ENCODE measurements at regions not wholly inside any gene's neighbourhood (a gene's known extent, or its start where the extent isn't known, plus 50 kb on each side); places are given as distances from the start of the nearest gene placed in this dataset.

- no peak for DNase-seq
These were observed 199.3 kb upstream of the CA10 start for GRCh38 chr17:52357854-52358253.

DNA sequence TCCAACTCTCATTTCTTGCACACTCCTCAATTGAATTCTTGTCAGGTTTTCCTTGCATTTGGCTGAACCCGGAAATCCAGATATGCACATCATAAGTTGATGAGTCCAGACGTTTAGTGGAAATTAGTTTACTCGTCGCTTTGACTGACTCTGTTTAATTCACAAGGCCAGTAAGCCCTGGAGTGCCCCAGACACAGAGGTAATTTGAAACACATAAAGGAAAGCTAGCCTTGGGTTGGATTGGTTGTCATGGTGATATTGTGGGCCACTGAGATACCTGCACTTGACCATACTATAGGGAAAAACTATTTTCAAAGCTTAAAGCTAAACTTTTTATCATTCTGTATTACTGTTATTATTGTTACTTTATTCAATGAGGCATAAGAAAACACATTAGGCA lies 178.3 kb upstream of the CA10 start:
- no peak for DNase-seq

DNA sequence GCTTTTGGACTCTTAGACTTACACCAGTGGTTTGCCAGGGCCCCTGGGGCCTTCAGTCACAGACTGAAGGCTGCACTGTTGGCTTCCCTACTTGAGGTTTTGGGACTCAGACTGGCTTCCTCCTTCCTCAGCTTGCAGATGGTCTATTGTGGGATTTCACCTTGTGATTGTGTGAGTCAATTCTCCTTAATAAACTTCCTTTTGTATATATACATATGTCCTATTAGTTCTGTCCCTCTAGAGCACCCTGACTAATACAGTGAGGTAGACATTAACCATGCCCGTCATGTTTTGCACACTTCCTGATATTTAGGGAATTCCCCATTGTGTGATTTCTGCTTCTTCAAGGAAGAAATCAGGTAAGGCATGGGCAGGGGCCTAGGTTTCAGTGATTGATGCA lies 147.8 kb upstream of the CA10 start:
- DNase-seq, result no peak

DNA sequence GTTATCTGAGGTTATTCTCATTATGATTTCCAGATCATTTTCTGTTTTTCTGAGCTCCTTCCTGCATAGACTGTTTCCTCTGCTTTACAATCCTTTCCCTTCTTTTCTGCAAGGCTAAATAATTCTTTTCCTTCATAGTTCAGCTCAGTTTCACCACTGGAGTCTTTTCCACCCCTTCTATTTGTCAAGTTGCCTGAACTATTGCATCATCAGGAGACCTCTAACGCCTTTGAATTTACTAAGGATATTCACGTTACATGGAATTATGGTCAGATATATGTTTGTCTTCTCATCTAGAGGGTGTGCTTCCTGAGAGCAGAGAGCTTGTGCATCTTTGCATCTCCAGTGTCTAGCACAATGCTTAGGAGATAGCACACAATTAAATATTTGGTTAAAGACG lies 140.4 kb upstream of the CA10 start:
- DNase-seq, result no peak

DNA sequence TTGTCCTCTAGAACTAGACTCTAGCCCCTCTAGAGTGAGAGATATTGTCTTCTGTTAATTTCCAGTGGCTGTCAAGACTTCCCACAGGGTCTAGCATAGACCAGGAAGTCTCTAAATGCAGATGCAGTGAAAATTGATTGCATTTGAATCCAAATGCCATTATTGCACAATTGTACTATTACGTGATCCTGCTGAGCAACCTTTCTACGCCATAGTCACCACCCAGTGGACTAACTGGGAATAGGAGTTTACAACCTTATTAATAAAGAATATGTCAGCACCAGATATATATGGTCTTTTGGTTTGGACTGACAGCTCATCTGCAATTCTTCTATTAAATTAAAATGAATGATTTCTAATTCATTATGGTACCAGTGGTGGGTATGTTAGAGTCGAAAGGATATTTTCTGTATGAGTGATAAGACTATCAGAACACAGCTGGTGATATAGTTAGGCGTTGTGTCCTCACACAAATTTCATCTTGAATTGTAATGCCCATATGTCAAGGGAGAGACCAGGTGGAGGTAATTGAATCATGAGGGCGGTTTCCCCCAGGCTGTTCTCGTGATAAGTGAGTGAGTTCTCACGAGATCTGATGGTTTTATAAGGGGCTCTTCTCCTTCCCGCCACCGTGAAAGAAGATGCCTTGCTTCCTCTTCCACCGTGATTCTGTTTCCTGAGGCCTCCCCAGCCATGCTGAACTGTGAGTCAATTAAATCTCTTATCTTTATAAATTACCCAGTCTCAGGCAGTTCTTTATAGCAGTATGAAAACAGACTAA lies 138.9 kb upstream of the CA10 start:
- peak; percentile 37 for DNase-seq

DNA sequence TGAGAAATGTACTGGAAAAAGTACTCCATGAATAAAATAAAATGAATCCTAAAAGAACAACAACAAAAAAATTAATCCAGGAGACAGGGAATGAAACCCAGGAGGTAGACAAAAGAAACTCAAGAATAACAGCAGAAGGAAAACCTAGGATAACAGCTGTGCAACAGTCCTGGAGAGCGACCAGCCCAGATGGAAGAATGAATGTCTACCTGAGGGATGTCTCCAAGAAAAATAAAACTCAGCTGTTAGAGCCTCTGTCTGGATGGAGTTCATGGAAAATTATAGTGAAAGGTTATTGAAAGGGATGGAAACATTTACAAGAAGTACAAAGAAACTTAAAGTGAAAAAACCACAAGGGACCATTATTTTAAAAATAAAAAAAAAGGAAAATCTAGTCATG lies 135.8 kb upstream of the CA10 start:
- DNase-seq, result no peak

GRCh38 chr17:52287611-52288010 lies 129.1 kb upstream of the CA10 start:
- no peak for DNase-seq

- no peak for DNase-seq
These were observed 125.4 kb upstream of the CA10 start for GRCh38 chr17:52283872-52284271.

DNA sequence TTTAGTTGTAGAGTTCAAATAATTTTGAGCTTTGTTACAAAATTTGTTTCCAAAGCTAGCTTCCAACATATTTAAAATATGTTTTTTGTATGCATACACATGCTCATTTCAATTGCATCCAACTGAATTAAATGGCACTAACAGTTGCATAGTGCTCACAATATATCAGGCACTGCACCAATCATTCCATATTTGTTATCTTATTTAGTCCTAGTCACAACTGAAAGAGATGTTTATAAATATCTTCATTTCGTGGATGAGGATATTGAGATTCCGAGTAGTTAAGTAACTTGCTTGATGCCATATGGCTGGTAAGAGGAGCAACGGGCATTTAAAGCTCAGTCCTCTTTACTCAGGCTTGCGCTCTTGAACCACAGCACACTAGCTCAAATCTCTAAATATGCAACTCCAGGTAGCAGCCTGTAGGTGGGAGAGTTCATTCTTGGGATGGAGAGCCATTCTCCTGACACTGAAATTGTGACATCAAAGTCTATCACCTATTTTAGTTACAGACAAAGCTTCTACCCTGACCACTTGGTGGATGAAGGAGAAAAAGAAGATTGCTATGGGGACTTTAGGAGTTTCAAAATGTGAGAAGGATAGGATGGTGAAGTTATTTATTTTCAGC lies 118.0 kb upstream of the CA10 start:
- no peak for DNase-seq

DNA sequence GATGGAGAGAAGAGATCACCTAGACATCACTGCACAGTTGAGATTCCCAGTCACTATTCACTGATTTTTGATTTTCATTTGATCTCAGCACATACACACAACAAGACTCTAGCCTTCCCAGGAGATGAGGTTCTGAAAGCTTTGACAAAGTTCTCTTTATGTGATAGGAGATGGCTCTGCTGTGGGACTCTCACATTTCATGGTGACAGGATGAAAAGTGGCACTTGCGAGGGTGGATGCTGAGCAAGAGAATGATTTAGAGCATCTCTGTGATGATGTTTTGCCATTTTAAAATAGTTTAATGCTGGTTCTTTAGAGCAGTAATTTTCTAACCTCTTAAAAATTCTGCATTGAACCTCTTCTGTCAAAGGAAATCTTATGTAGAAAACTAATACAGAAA lies 113.3 kb upstream of the CA10 start:
- DNase-seq, result no peak

DNA sequence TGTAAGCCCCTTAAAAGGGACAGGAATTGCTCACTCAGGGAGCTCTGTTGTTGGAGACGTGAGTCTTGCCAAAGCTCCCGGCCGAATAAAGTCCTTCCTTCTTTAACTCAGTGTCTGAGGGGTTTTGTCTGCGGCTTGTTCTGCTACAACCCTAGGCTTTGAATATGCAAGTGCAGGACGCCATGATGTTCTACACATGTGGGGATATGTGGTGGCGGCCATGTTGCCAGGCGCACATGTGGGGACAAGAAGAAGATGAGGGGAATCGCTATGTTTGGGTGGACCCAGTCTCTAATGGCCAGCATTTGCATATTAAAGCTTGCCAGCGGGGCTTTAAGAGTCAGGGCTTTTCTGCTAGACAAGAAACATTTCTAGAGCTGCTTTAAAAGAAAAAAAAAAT lies 96.8 kb upstream of the CA10 start:
- no peak for DNase-seq

DNA sequence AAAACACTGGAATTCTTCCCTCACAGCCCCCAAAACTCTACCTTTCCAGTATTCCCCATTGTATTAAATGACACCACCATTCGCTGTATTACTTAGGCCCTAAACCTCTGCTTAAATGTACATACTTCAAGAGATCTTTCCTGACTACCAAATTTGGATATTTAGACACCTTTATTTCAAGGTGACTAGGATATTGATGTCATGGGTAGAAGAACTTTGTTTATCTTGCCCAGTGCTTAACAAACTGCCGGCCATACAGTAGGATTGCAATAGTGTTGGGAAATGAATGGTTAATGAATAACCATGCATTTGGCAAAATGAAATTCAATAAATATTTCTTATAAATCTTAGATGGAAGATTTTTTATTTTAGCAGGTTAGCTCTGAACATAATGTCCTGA lies 86.2 kb upstream of the CA10 start:
- no peak for DNase-seq

DNA sequence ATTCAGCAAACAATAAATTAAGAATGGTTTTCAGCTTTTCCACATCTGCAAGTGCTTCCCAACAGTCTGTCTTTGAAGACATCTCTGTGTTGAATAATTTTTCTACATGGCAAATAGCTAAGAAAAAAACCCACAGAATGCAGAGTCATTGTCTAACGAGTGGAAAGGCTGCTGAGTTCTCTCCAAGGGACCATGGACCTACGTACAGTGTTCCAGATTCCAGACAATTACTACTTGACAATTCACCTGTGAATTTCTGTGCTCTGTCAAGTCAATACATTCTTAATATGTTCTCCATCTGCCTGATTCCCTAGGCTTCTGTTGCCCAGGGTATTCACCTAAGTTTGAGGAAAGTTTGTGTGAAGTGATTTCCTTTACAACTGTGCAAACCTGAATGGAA lies 83.8 kb upstream of the CA10 start:
- no peak for DNase-seq

DNA sequence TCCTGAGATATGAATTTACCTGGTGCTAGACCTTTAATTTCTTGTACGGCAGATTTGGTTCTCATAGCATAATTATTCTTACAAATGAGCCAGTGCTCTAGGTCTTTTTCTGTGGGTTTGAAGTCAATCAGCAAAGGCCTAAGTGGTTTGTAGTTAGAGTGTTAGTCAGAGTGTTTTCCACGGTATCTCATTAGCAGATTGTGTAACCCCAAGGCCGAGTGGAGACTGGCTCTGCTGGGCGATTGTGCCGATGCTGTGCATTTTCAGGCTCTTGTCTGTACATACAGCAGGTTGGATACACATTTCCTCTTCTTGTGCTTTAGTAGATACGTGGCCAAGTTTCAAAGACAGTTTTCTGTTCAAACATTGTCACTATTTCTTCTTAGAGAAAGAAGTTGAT lies 78.6 kb upstream of the CA10 start:
- peak; percentile 7 for DNase-seq

DNA sequence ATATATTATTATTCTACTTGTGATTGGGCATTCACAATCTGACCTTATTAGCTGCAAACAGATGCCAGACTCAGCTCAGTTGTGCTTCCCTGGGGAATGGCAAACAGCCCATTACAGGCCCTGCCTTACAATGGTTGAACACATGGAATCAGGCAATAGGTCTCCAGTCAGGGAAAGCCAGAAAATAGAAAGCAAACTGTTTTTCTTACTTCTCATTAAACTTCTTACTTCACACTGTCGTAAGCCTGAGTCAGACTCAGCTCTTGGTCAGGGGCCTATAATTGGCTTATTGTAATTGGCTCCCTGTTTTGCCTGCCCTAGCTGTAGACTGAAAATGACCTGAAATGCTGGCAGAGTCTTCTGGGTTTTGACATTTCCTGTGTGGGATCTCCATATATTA lies 77.0 kb upstream of the CA10 start:
- DNase-seq, result no peak

DNA sequence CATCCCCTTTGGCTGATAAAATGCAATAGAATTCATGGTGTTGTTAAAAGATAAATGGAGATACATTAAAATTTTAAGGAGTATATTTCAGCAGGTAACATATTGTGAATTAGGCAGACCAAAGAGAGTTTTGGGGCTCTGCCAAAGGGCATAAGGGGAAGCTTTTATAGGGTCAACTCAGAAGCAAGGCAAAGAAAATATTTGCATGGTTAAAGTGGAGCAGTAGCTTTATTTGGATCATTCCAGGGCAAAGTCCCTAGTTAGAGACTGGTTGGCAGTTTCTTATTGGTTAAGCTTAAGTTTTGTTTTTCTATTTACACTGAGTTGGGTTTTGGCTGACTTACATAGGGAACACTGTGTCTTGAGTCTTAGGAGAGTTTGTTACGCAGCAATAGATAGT lies 75.1 kb upstream of the CA10 start:
- no peak for DNase-seq

DNA sequence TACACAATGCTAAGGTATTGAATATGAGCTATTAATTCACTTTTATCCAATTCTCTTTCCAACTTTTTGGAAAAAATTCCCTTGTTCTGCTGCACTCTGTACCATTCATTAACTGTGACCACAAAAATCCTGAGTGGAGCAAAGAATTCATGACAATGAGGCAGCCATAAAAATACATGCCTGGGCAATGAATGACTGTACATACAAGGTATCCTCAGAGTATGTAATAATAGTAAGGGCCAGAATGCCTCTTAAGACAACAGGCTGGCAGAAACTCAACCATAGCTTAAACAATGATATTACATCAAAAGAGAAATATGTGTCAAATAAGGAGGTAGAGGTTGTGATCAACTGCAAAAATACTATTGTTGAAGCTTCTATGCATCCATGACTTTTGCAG lies 74.7 kb upstream of the CA10 start:
- DNase-seq, result no peak

DNA sequence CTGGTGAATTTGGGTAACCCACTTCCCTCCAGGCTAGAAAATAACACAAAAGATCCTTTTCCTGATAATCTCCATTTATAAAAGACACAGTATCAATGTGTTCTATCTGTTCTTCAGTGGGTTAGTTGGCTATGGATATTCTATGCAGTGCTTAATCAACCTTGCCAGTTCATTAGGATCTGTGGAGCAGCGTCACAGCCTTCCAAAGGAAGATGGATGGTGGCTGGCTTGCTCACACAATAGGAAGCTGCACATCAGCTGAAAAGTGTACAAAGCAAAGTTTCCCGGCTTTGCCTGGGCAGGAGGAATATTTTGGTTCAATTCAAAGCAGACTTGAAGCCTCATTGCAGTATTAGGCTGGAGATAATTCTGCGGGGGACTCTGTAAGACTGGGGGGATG lies 70.3 kb upstream of the CA10 start:
- DNase-seq, result no peak

DNA sequence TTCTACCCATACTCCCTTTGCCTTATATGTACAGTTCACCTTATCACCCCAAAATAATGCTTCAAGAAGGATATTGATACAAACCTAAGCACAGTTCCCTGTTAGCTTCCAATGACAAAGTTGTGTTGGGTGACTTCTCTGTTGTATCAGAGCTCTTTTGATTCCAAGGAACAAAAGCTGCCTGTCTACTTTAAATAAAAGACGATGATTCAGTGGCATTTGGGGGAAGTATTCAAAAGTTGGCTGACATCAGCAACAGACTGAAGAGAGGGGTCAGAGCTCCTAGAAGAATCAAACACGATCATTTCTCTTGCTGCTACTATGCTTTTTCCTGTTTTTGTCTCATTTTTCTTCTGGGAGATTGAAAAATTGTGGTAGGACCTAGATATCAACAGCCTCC lies 69.4 kb upstream of the CA10 start:
- DNase-seq, result no peak

GRCh38 chr17:52213451-52213850 lies 54.9 kb upstream of the CA10 start:
- no peak for DNase-seq

DNA sequence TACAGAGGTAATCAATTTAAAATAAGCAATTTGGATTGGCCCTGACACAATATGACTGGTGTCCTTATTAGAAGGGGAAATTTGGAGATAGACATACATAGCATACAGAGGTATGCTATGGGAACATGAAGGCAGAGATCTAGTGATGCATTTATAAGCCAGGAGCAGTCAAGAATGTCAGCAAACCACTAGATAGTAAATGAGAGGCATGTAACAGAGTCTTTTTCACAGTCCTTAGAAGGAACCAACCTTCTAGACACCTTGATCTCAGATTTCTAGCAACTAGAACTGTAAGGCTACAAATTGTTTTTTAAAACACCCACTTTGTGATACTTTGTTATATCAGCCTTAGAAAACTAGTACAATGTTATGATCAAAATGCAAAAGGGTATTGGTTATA lies 54.3 kb upstream of the CA10 start:
- DNase-seq, result no peak

- no peak for DNase-seq
These were observed 51.0 kb upstream of the CA10 start for GRCh38 chr17:52209507-52209906.
